ENCODE measurements at regions not wholly inside any gene's neighbourhood (a gene's known extent, or its start where the extent isn't known, plus 50 kb on each side); places are given as distances from the start of the nearest gene placed in this dataset.
"Not testable (repeated sequence)": the region's sequence is repeated elsewhere in the genome, so short reads cannot be mapped to it uniquely, and the experiment has no call there.

GRCh38 chr1:161433191-161433590, 65.5 kb upstream of the CFAP126 start:
- H3K14ac ChIP-seq (ENCODE audit: insufficient read length); H2AK5ac ChIP-seq (ENCODE audit: low read depth, low read length); H3K56ac ChIP-seq (replicated peaks; ENCODE audit: insufficient read length, low read depth, low read length); H4K91ac ChIP-seq (replicated peaks; ENCODE audit: insufficient read length, low read length); H3K4me2 ChIP-seq (ENCODE audit: insufficient read depth in 1 of 2, low read depth in 2 of 2, low read length in 2 of 2); H2BK5ac ChIP-seq (ENCODE audit: low read depth, low read length); H2BK15ac ChIP-seq (ENCODE audit: low read length); H3K4ac ChIP-seq (replicated peaks; ENCODE audit: insufficient read length, low read depth, low read length); H3K4me1 ChIP-seq (replicated peaks in 1 of 4; ENCODE audit: control insufficient read depth in 3 of 4, insufficient read depth in 4 of 4, low read length in 3 of 4); H2AFZ ChIP-seq (ENCODE audit: low read length); H2BK12ac ChIP-seq (ENCODE audit: low read depth, low read length); DNase-seq (ENCODE audit: low read depth in 1 of 2, low spot score in 2 of 2); H3K9ac ChIP-seq (replicated peaks in 1 of 4; ENCODE audit: extremely low read depth in 1 of 4, low read depth in 3 of 4, low read length in 3 of 4); H3K4me3 ChIP-seq (ENCODE audit: extremely low read depth in 1 of 4, insufficient read depth in 2 of 4, low read depth in 3 of 4, low read length in 4 of 4); H3K27ac ChIP-seq (ENCODE audit: low read depth, low read length); H2BK120ac ChIP-seq (replicated peaks; ENCODE audit: low read depth, low read length); H3K9me3 ChIP-seq (ENCODE audit: insufficient read depth in 2 of 2, low read depth in 1 of 2, low read length in 1 of 2); H3K36me3 ChIP-seq (ENCODE audit: control insufficient read depth in 2 of 4, insufficient read depth in 4 of 4, low read length in 3 of 4); FAIRE-seq; H3K23ac ChIP-seq (ENCODE audit: insufficient read length); H3K79me2 ChIP-seq (ENCODE audit: control insufficient read depth in 1 of 2, insufficient read depth in 2 of 2, low read length in 2 of 2); H3K18ac ChIP-seq (ENCODE audit: extremely low read depth, low read length); H4K5ac ChIP-seq (ENCODE audit: insufficient read length, low read depth, low read length); H4K8ac ChIP-seq (ENCODE audit: extremely low read depth, insufficient read depth, low read length); H4K20me1 ChIP-seq (replicated peaks in 1 of 2; ENCODE audit: control insufficient read depth in 1 of 2, insufficient read depth in 2 of 2, low read length in 2 of 2); H3K23me2 ChIP-seq (ENCODE audit: low read depth, low read length); H2BK20ac ChIP-seq (ENCODE audit: low read length); POLR2A ChIA-PET (ENCODE audit: partially characterized antibody); H3K79me1 ChIP-seq (ENCODE audit: low read depth, low read length): not testable (repeated sequence)
- 81% methylated on average over 5 of the region's 5 CpGs; no CpG with 5 or more reads in 1 of the 2 experiments for WGBS, 2 experiments (ENCODE audit: extremely low coverage in 1 of 2, insufficient coverage in 1 of 2, insufficient read length in 1 of 2, insufficient replicate concordance in 2 of 2, low coverage in 1 of 2, low lambda C conversion rate in 2 of 2, missing lambda C conversion rate in 1 of 2)
- CTCF ChIA-PET (ENCODE audit: partially characterized antibody): interaction anchor here (1.6 kb wide), 1 partner anchor 13 kb away, joined by 3 read pairs; no protein-coding TSS in a partner anchor
- peaks cover 1 to 12% (median 3%) of the 10 kb centered on the region in 4 experiments; a peak in 6 of 7 replicates for H3K27me3 ChIP-seq (replicated peaks in 1 of 4; ENCODE audit: control insufficient read depth in 3 of 4, extremely low read depth in 1 of 4, insufficient read depth in 3 of 4, low read length in 3 of 4)

Measured in H1 (cell line).